Fibroblast of pulmonary artery (primary cell): ENCODE measurements at regions not wholly inside any gene's neighbourhood (a gene's known extent, or its start where the extent isn't known, plus 50 kb on each side); places are given as distances from the start of the nearest gene placed in this dataset.
"Not testable (repeated sequence)": the region's sequence is repeated elsewhere in the genome, so short reads cannot be mapped to it uniquely, and the experiment has no call there.

ENCODE experiments used
- DNase-seq: peaks from one replicate; pipeline ENCODE4 v3.0.0-alpha.2; 2010; ENCODE audit warnings: low read depth
- H3K4me3 ChIP-seq: replicated peaks from 2 replicates; pipeline ENCODE4 v1.5.1; 2011; ENCODE audit warnings: low read depth, mild to moderate bottlenecking, control low read depth, low read length, moderate library complexity
- TF ChIP-seq, protein P1 (sequence below): IDR thresholded peaks from 2 replicates; pipeline ENCODE4 v1.5.1; 2011; ENCODE audit warnings: mild to moderate bottlenecking, control low read depth, low read length, inconsistent platforms; ENCODE audit errors: missing control alignments

GRCh38 chr2:192410319-192410718, 215.6 kb upstream of the TMEFF2 start:
- H3K4me3 ChIP-seq = no peak overlapping the region
- DNase-seq = no peak
- TF ChIP-seq, protein P1, sequence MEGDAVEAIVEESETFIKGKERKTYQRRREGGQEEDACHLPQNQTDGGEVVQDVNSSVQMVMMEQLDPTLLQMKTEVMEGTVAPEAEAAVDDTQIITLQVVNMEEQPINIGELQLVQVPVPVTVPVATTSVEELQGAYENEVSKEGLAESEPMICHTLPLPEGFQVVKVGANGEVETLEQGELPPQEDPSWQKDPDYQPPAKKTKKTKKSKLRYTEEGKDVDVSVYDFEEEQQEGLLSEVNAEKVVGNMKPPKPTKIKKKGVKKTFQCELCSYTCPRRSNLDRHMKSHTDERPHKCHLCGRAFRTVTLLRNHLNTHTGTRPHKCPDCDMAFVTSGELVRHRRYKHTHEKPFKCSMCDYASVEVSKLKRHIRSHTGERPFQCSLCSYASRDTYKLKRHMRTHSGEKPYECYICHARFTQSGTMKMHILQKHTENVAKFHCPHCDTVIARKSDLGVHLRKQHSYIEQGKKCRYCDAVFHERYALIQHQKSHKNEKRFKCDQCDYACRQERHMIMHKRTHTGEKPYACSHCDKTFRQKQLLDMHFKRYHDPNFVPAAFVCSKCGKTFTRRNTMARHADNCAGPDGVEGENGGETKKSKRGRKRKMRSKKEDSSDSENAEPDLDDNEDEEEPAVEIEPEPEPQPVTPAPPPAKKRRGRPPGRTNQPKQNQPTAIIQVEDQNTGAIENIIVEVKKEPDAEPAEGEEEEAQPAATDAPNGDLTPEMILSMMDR = no peak

- TF ChIP-seq, protein P1 = no peak
- no peak overlapping the region for H3K4me3 ChIP-seq
- no peak for DNase-seq
These were observed 213.0 kb upstream of the TMEFF2 start for GRCh38 chr2:192407692-192408091.

GRCh38 chr2:192398236-192398635, 203.5 kb upstream of the TMEFF2 start:
- TF ChIP-seq, protein P1 = no peak
- DNase-seq = no peak

DNA sequence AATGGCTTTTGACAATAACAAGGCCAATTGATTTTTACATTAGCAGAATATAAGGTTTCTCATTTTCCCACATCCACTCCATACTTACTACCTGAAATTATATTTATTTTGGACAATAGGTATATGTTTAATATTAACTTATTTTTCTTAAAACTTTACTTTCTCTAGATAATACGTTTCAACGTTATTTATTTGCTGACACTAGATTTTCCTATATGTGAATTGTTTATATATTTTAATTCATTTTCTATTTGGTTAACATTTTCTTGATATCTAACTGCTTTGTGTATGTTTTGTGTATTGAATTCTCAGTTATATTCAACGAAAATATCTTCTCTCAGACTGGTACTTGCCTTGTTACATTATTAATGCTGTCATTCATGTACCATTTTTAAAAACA, 199.9 kb upstream of the TMEFF2 start:
- TF ChIP-seq, protein P1 = no peak
- DNase-seq = no peak
- H3K4me3 ChIP-seq = no peak overlapping the region

More at GRCh38 chr2:192398236-192398635, 203.5 kb upstream of the TMEFF2 start:
- no peak overlapping the region for H3K4me3 ChIP-seq

DNA sequence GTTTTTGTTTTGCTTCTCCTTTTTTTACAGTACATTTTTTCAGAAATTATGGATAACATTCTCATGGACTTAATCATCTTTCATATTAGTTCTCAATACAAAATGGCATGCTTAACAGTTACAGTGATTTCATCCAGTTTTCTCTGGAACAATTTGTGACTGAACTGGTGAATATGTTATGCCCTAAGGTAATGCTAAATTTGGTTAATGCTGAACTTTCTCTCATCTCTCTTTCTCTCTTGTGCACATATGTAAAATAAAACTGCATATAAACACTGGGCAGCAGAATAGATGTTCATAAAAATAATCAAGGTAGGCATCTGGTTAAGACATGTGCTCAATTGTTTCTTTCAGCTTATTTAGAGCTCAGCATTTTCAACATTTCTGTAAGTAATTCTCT, 196.3 kb upstream of the TMEFF2 start:
- TF ChIP-seq, protein P1 = no peak
- no peak for DNase-seq
- no peak overlapping the region for H3K4me3 ChIP-seq

DNA sequence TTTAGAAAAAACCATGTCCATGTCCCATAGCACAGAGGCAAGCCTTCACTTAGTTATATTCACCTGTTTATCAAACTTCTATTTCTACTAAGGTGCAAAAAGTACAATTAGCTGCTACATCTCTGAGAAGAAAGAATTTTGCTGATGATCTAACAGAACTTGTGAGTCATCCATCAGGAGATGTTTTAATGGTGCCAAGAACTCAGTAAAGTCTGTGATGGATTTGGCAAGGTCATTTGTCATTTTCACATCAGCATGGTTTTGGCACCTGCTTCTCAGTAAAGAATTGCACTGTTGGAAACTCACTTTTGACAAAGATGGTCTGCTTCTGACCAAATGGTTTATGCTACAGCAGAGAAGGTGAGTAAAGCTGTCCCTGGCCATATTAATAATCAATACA, 195.7 kb upstream of the TMEFF2 start:
- TF ChIP-seq, protein P1 = no peak
- DNase-seq = no peak
- no peak overlapping the region for H3K4me3 ChIP-seq

- DNase-seq = not testable (repeated sequence)
These were observed 189.5 kb upstream of the TMEFF2 start for GRCh38 chr2:192384191-192384590.

More at GRCh38 chr2:192384191-192384590, 189.5 kb upstream of the TMEFF2 start:
- H3K4me3 ChIP-seq = not testable (repeated sequence)
